ENCODE measurements at regions not wholly inside any gene's neighbourhood (a gene's known extent, or its start where the extent isn't known, plus 50 kb on each side); places are given as distances from the start of the nearest gene placed in this dataset.

GRCh38 chr3:18232317-18232716 lies 192.8 kb downstream of the SATB1 start:
- H3K4me1 ChIP-seq, result no peaks in the 10 kb centered on the region
- H3K9me3 ChIP-seq, result no peaks in the 10 kb centered on the region
- DNase-seq (ENCODE audit: low read depth in 1 of 2, low spot score in 1 of 2) (no peak), FAIRE-seq (no peak), ATAC-seq (no peak)
- no peak overlapping the region for H3K27ac ChIP-seq
- ChIA-PET POLR2A (no interaction called here), CTCF (no interaction called here)
- WGBS (ENCODE audit: missing lambda C conversion rate), result 17% methylated on average over 3 of the region's 3 CpGs
- H3K4me3 ChIP-seq, result no peak overlapping the region
- H3K4me2 ChIP-seq, result no peak overlapping the region
- TF ChIP-seq CBX2 (IDR thresholded peaks at IDR 0.05; ENCODE audit: borderline replicate concordance, low read depth), result no peak
- TF ChIP-seq HOXA7 (CRISPR knock-in tag; IDR thresholded peaks at IDR 0.05), result no peak
- no peak for TF ChIP-seq ZC3H11A (IDR thresholded peaks at IDR 0.05)
- TF ChIP-seq MAZ (IDR thresholded peaks at IDR 0.05; ENCODE audit: borderline replicate concordance, low read depth, low read length), result no peak
- TF ChIP-seq KDM5A (IDR thresholded peaks at IDR 0.05), result no peak
- no peak for TF ChIP-seq CTCF (IDR thresholded peaks at IDR 0.05)
- no peak for TF ChIP-seq CHD2 (IDR thresholded peaks at IDR 0.05; ENCODE audit: low read length, partially characterized antibody)
- TF ChIP-seq NR3C1 (IDR thresholded peaks at IDR 0.05), result no peak
- TF ChIP-seq HOXB13 (CRISPR knock-in tag; IDR thresholded peaks at IDR 0.05; ENCODE audit: low read depth), result no peak
- TF ChIP-seq ZFP36 (IDR thresholded peaks at IDR 0.05; ENCODE audit: borderline replicate concordance, partially characterized antibody), result no peak
- no peak for TF ChIP-seq FOSL2 (IDR thresholded peaks at IDR 0.05)
- TF ChIP-seq FOSL2 (CRISPR knock-in tag; IDR thresholded peaks at IDR 0.05), result no peak
- TF ChIP-seq, protein P1, sequence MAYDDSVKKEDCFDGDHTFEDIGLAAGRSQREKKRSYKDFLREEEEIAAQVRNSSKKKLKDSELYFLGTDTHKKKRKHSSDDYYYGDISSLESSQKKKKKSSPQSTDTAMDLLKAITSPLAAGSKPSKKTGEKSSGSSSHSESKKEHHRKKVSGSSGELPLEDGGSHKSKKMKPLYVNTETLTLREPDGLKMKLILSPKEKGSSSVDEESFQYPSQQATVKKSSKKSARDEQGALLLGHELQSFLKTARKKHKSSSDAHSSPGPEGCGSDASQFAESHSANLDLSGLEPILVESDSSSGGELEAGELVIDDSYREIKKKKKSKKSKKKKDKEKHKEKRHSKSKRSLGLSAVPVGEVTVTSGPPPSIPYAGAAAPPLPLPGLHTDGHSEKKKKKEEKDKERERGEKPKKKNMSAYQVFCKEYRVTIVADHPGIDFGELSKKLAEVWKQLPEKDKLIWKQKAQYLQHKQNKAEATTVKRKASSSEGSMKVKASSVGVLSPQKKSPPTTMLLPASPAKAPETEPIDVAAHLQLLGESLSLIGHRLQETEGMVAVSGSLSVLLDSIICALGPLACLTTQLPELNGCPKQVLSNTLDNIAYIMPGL (CRISPR knock-in tag; IDR thresholded peaks at IDR 0.05; ENCODE audit: borderline replicate concordance), result no peak
- TF ChIP-seq BHLHE40 (IDR thresholded peaks at IDR 0.05; ENCODE audit: low read depth, low read length), result no peak
- no peak for TF ChIP-seq EHF (CRISPR knock-in tag; IDR thresholded peaks at IDR 0.05)
- TF ChIP-seq NPAS2 (CRISPR knock-in tag; IDR thresholded peaks at IDR 0.05; ENCODE audit: borderline replicate concordance), result no peak
- no peak for TF ChIP-seq TP53 (CRISPR knock-in tag; IDR thresholded peaks at IDR 0.05)
- TF ChIP-seq MYC (IDR thresholded peaks at IDR 0.05; ENCODE audit: borderline replicate concordance, low read length), result no peak
- no peak for TF ChIP-seq PHF8 (IDR thresholded peaks at IDR 0.05; ENCODE audit: borderline replicate concordance, low read depth)

- TF ChIP-seq HOXA7 (CRISPR knock-in tag; IDR thresholded peaks at IDR 0.05), result no peak
- TF ChIP-seq ZC3H11A (IDR thresholded peaks at IDR 0.05), result no peak
- no peak for TF ChIP-seq BHLHE40 (IDR thresholded peaks at IDR 0.05; ENCODE audit: low read depth, low read length)
- no peak for TF ChIP-seq RAD21 (conservative IDR thresholded peaks at IDR 0.05 in 1 of 2, IDR thresholded peaks at IDR 0.05 in 1 of 2)
- TF ChIP-seq MAZ (IDR thresholded peaks at IDR 0.05; ENCODE audit: borderline replicate concordance, low read depth, low read length), result no peak
- no peak for TF ChIP-seq CEBPB (IDR thresholded peaks at IDR 0.05)
- TF ChIP-seq, protein P2, sequence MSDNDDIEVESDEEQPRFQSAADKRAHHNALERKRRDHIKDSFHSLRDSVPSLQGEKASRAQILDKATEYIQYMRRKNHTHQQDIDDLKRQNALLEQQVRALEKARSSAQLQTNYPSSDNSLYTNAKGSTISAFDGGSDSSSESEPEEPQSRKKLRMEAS (IDR thresholded peaks at IDR 0.05), result no peak
- TF ChIP-seq TP53 (CRISPR knock-in tag; IDR thresholded peaks at IDR 0.05), result no peak
- TF ChIP-seq JUNB (IDR thresholded peaks at IDR 0.05), result no peak
- TF ChIP-seq SREBF2 (IDR thresholded peaks at IDR 0.05), result no peak
- TF ChIP-seq FOSL2 (IDR thresholded peaks at IDR 0.05), result no peak
- no peak for TF ChIP-seq FOSL2 (CRISPR knock-in tag; IDR thresholded peaks at IDR 0.05)
- TF ChIP-seq HEYL (CRISPR knock-in tag; IDR thresholded peaks at IDR 0.05), result no peak
- no peak for TF ChIP-seq EHMT2 (IDR thresholded peaks at IDR 0.05; ENCODE audit: low read depth)
- no peak for TF ChIP-seq RCOR1 (IDR thresholded peaks at IDR 0.05; ENCODE audit: low read depth, low read length)
- TF ChIP-seq, protein P3, sequence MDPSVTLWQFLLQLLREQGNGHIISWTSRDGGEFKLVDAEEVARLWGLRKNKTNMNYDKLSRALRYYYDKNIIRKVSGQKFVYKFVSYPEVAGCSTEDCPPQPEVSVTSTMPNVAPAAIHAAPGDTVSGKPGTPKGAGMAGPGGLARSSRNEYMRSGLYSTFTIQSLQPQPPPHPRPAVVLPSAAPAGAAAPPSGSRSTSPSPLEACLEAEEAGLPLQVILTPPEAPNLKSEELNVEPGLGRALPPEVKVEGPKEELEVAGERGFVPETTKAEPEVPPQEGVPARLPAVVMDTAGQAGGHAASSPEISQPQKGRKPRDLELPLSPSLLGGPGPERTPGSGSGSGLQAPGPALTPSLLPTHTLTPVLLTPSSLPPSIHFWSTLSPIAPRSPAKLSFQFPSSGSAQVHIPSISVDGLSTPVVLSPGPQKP (IDR thresholded peaks at IDR 0.05; ENCODE audit: low read depth, low read length), result no peak
- TF ChIP-seq CBX2 (IDR thresholded peaks at IDR 0.05; ENCODE audit: borderline replicate concordance, low read depth), result no peak
- TF ChIP-seq E2F6 (IDR thresholded peaks at IDR 0.05; ENCODE audit: borderline replicate concordance, low read depth), result no peak
- no peak for TF ChIP-seq PBX3 (IDR thresholded peaks at IDR 0.05)
- Histone ChIP-seq H3K9me3 (no peaks in the 10 kb centered on the region), H3K4me3 (no peak overlapping the region), H3K4me1 (no peaks in the 10 kb centered on the region), H3K27ac (no peak overlapping the region), H3K4me2 (no peak overlapping the region)
- ChIA-PET POLR2A (no interaction called here), CTCF (interaction anchor here (0.6 to 0.8 kb wide), 2 partner anchors 35 to 454 kb away, joined by 3 read pairs; no protein-coding TSS in a partner anchor)
- no peak for FAIRE-seq
- WGBS (ENCODE audit: missing lambda C conversion rate), result 8% methylated on average over 1 of the region's 1 CpG
- no peak for ATAC-seq
- no peak for DNase-seq (ENCODE audit: low read depth in 1 of 2, low spot score in 1 of 2)
Observed at GRCh38 chr3:18228060-18228459, 197.1 kb downstream of the SATB1 start.

Measured in A549 (cell line).